IPS-NIHi7 (cell line): ENCODE measurements at regions not wholly inside any gene's neighbourhood (a gene's known extent, or its start where the extent isn't known, plus 50 kb on each side); places are given as distances from the start of the nearest gene placed in this dataset.

Experiments used
- DNase-seq: peaks from one replicate; pipeline ENCODE4 v3.0.0; 2012; ENCODE audit warnings: mixed read lengths; ENCODE audit errors: extremely low spot score

DNA sequence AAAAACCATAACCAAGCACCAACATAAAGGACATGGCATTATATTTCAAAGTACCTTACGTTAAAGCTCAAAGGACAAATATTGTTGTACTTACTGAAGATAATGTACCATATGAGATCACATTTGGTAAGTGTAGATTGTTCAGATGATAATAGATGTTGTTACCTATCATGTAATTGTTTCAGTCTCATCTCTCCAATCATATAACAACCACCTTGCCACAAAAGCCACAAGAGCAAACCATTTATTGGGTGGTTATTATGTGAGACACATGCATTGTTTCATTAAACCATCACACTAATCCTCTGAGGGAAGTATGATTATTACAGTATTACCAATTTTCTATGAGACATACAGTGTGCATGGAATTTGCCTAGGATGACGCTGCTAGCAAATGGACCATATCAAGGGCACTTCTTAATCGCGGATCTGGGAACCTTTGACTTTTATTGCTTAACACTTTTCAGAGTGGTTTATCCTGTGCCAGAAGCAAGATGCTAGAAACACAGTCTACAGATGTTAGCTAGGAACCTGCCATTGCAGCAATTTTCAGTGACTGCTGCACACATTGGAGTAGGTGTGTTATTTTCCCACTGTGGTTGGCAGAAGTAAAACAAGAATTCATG is 149.8 kb upstream of the AKIRIN2 start:
- DNase-seq = no peak

DNA sequence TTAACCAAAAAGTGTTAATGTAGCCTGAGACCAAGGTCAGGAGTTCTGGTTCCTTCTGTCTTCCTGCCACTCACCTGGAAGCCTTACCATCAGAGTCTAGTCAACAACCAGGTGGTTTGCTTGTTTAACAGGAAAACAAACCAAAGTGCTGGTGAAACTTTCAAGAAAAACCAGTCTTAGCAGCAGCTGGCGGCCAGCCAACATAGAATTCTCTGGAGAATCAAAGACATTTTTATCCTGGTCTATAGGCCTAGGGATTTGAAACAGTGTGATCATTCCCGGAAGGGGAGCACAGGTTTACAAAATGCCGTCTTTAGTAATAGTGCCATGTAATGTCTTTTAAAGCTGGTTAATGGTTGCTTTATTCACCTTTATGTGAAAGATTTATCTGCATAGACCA is 146.6 kb upstream of the AKIRIN2 start:
- DNase-seq = no peak

DNA sequence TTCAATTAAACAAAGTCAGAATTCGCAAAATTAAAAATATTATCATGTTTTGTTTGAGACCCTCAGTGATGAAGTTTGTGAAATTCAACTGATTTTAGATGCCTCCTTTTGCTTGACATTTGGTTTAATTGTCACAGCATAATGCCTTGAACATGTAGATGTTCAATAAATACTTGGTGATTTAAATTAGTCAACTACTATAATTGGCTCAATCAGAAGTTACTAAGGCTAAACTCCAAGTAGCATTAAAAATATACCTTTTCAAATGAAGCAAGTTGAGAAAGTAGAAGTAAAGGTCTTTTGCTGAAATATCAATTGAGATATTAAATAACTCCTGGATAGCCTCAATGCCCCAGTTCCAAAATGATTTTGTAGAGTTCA is 145.8 kb upstream of the AKIRIN2 start:
- no peak for DNase-seq

DNA sequence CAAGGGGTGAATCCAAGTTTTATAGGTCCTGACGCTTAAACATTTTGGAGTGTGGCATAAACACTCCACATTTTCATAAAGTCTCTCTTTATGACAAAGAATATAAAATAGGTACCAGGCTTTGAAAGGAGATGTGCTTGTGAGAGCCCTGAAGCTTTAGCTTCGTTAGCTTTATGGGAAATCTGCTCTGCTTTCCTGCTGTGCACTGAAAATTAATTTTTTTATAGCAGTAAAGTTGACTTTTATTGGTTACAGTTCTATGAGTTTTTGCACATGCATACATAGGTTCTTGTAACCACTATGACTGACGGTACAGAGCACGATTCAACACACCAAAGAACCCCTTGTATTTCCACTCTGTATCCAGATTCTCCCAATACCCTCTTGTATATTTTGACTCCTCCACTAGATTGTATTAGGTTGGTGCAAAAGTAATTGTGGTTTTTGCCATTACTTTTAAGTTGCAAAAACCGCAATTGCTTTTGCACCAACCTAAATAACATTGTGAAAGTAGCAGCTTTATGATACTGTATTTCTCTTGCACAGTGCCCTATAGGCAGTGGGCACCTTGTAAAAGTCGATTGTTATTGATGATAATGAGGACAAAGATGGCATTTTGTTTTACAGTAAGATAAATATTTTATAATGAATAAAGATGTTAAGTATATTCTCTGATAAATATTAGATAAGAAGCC is 145.2 kb upstream of the AKIRIN2 start:
- DNase-seq = no peak

DNA sequence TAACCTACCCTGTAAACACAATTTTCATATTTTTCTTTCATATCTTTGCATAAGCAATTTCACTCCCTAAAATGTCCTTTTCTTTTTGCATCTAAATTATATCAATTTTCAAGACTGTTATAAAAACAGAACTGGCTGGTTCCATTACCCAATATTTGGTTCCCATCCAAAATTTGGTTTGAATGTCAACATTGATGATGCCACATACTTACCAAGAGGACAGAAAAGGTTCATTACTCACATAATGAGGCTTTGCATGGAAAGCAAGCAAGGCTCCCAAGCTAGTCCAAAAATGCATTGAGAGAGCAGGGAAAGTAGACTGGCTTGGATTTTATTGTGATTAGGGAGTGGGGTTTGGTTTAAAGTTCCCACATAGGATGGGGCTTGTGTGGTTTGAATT is 144.4 kb upstream of the AKIRIN2 start:
- DNase-seq = no peak

DNA sequence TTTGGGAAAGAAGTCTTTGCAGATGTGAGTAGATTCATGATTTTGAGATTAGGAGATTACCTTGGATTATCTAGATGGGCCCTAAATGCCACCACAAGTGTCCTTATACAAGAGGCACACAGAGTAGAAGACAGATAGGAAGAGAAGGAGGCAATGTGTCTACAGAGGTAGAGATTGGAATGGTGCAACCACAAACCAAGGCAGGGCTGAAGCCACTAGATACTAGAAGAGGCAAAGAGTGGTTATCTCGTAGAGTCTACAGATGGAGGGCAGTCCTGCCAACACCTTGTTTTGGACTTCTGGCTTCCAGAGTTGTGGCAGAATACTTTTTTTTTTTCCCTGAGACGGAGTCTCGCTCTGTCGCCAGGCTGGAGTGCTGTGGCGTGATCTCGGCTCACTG is 138.3 kb upstream of the AKIRIN2 start:
- no peak for DNase-seq

DNA sequence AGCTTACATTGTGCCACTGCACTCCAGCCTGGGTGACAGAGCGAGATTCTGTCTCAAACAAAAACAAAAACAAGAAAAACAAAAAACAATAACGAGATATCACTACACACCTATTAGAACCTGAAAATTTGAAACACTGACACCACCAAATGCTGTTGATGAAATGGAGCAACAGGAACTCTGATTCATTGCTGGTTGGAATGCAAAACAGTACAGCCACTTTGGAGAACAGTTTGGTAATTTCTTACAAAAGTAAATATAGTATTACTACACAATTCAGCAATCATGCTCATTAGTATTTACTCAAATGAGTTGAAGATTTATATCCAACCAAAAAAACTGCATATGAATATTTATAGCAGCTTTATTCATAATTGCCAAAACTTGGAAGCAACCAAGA is 135.8 kb upstream of the AKIRIN2 start:
- DNase-seq = no peak

DNA sequence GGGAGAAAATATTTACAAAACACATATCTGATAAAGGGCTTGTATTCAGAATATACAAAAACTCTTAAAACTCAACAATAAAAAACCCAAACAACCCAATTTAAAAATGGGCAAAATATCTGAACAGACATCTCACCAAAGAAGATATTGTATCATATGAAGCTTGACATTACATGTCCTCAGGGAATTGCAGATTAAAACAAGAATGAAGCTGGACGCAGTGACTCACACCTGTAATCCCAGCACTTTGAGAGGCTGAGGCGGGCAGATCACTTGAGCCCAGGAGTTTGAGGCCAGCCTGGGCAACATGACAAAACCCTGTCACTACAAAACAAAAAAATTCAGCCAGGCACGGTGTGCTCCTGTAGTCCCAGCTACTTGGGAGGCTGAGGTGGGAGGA is 135.4 kb upstream of the AKIRIN2 start:
- no peak for DNase-seq

DNA sequence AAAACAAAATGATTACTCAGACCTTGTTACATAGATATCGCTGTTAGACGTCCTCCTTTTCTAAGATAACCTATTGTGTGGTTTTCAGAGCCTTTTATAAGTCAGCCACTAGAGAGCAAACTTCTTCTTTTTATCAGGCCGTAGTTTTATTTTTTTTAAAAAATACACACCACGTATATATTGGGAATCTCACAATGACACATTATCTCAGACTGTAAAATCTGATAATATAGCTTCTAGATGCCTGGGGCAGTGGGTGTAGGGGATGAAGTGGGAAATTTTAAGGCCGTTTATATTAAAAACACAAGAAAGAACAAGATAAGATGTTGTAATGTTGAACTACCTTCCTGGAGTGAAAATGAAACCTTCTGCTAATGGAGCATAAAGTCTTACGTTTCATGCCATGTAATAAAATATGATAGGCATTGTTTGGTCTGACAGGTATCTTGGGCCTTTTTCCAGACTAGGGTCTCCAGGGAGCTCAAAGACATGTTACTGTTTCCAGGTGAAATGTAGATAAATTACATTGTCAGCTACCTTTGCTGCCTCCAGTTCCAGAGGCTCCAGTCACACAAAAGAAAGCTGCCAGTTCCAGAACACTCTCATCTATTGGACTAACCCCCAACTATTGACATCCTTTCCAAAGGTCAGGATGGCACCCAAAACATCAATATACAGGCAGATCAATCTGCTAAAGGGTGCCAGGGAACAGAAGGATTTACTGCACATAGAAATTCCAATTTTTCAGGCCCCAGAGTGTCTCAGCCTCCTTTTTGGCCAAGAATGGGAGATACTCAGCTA is 130.2 kb upstream of the AKIRIN2 start:
- DNase-seq = no peak

DNA sequence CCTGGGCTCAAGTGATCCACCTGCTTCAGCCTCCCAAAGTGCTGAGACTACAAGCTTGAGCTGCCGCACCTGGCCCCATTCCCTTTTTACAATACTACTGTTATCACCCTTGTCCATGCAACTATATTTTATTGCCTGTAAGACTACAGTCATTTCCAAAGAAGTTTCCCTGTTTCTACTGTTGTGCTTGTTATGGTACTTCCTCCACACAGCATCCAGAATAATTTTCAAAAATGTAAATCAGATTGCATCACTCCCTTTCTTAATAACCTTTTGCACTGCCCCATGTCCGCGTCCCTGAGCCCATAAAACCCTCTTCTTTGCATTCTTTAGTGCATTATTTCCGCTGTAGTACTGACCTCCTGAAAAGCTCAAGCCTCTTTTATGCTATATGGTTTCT is 128.9 kb upstream of the AKIRIN2 start:
- DNase-seq = no peak

DNA sequence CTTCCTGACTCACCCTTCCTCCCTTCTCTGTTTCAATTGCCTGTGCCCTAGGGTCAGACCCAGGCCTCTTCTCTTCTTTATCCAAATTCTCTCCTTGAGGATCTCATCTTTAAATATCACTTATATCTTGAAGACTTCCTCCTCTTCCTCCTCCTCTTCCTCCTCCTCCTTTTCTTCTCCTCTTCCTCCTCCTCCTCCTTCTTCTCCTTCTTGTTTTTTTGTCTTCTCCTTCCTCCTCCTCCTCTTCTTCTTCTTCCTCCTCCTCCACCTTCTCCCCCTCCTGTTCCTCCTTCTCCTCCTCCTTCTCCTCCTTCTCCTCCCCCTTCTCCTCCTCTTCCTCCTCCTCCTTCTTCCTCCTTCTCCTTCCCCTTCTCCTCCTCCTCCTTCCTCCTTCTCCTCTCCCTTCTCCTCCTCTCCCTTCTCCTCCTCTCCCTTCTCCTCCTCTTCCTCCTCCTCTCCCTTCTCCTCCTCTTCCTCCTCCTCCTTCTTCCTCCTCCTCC is 127.6 kb upstream of the AKIRIN2 start:
- DNase-seq = no peak

DNA sequence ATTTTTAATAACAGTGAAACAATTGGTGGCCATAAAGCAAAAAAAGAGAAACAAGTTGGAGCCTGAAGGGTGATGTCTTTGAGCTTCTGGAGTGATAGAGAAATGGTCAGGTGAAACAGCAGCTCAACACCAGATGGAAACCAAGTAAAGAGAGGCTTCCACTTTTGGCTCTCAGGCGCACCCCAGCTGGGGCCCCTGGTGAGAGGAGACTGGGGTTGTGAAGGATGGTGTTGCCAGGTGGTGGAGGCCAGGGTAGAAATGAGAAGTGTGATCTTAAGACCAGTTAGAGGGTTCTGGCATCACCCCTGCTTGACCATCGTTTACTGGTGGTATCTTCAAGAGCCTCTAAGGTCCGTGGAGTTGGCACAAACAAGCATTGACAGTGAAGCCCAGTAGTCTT is 126.0 kb upstream of the AKIRIN2 start:
- no peak for DNase-seq

DNA sequence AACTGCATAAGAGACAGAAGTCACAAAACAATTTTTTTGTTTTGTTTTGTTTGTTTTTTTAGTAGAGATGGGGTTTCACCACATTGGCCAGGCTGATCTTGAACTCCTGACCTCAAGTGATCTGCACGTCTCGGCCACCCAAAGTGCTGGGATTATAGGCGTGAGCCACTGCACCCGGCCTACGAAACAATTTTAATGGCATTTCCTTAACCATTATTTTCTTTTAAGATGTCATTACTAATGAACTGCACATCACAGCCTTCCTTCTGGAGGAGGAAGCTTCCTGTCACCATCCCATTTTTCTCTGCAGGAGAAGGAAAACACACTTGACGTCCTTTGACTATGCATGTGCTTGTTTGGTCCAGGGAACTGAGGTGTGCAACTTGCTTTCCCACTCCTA is 125.3 kb upstream of the AKIRIN2 start:
- no peak for DNase-seq

DNA sequence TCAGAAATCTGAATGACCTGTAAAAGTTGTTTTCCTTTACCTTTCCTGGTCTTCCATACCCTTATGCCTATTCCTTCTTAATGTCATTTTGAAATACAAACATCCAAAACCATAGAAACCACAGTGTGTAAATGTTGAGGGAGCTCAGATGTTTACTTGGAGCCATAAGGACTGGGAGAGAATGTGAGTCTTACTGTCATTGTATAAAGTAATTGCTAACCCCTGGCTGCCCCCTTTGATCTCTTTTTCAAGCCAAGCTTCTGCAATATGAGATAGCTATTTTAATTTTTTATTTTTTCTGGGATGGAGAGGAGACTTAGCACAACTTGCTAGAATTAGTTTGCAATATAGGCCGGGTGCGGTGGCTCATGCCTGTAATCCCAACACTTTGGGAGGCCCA is 124.4 kb upstream of the AKIRIN2 start:
- no peak for DNase-seq

DNA sequence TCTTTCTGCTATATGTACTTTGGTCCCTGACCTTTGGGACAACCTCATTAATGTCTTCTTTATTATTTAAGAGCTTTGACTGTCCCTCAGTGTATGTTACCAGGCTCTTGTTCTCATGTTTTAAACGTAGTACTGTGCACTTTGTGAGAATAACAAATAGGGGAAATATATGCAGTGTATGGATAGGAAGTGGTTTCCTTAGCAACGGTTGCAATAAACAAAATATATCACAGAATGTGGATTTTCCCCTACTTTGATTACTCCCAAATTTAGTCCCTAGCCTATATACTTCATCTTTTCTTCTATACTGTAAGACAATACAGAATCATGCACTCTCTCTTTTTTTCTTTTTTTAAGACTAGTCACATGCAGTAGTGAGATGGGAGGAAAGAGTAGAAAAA is 123.8 kb upstream of the AKIRIN2 start:
- no peak for DNase-seq

DNA sequence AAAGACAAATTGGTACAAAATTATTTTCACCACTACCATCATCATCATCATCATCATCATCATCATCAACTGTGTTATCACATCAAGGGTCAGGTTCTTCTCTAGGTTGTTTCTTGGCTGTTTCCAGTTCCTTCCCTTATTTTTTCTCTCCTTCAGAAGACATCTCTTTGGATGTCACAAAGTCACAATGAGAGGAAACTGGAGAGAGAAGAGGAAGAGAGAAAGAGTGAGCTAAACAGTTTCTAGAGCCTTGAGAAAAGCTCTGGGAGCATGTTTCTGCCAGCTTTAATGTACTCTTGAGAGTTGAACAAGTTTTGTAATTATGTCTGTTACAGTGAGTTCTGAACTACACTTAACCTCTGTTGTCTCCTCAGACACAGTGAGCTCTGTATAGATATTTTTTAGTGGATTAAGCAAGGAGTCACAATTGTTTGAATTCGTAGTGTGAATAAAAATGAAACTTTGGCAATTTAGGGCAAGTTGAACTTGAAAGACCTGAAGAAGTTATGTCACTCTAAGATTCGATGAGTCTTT is 123.0 kb upstream of the AKIRIN2 start:
- no peak for DNase-seq

DNA sequence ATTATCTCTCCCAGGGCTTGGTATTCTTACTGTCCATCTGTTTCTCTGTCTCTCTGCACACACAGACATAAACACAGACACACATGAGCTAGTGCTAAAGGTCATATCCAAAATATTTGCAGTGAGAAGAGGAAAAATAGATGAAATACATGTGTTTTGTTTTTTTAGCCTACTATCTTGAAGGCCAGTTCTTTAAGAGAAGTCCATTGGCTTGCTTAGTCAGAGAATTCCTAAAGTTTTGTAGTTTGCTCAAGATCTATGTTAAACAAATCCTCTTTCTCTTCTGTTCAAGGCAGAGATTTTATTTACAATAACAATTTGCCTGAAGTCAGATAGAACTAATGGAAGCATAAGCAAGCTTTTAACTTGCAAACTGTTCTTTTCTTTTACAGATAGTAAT is 120.0 kb upstream of the AKIRIN2 start:
- DNase-seq = no peak

DNA sequence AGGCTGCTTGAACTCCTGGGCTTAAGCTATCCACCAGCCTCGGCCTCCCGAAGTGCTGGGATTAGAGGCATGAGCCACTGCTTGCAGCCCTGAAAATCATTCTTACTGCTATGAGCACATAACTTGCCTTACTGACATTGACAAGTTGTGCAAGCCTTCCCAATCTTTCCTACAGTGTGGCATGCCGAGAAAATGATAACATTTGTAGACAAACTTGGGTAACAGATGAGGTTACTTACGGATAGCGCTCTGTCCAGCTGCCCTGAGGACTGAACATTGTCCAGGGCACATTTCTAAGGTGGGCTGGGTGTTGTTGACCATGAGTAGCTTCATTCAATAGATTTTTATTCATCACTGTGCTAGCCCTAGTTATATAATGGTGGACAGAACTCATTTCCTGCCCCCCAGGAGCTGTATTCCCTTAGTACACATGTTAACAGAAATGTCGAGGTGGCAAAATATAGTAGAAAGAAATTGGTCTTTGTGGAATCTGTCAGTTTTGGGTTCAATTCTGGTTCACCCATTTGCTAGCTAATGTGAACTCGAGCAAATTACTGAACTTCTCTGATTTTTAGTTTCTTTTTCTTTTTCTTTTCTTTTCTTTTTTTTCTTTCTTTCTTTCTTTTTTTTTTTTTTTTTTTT is 118.4 kb upstream of the AKIRIN2 start:
- DNase-seq = no peak

DNA sequence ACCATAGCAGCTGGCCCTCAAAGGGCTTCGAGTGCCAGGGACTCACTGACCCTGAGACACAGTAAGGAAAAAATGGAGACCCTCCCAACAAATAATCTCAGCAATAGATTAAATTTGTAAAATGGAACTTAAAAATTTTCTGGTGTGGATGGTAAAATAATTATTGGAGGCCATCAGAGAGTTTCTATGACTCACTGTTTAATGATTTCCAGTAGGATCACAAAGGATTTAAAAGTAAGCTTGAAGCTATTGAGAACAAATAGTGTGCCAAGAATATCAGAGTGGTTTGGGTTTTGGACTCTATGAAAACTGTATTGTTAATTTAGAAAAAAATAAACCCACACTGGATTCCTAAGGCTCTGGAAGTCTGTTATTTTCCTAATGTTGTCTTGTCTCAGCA is 115.2 kb upstream of the AKIRIN2 start:
- no peak for DNase-seq

DNA sequence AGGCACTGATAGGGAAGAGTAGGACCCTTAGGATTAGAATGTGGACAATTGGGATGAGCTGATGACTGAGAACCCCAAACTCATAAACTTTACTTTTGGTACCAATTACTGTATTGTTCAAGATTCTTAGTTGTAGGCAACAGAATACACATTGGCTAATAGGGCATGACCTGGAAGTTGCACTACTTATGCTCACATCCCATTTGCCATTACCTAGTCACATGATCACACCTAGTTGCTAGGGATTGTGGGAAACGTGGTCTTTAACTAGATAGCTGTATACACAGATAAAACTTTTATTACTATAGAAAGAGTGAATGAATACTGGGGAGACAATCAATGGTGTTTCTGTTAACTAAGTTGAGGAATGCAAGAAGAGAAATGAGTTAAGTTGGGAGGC is 113.4 kb upstream of the AKIRIN2 start:
- no peak for DNase-seq

DNA sequence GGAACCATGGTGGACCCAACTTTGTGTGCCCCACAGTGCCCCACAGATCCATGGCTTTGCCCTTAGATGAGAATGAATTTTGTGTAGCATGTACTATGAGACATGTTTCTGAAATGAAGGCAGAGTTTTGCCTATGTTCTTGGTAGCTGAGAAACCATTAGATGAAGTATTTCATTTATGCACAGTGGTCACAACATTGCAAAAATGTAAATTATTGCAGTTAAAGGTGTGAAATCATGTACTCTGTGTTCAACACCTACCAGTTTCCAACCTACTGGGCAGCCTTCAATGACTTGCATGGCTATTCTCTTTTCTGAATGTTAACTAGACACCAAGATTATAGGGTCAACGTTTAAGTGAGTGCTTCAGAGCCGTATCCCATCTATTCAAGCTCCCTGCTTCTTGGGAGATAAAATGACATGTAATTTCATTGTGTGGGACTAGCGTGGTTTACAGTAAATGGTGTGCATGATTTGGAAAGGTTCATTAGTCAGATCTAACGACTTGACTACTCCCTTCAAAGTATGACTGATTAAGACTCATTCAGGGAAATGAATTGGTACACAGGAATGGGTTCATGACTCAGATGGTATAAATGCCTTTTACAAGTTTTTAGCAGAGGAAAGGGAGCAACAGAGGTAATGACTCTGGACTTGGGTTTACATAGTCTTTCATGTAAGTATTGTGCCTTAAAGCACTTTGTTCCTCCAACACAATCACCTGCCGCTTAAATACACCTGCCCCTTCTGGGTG is 106.1 kb upstream of the AKIRIN2 start:
- no peak for DNase-seq
